ENCODE measurements at regions not wholly inside any gene's neighbourhood (a gene's known extent, or its start where the extent isn't known, plus 50 kb on each side); places are given as distances from the start of the nearest gene placed in this dataset.

GRCh38 chr12:126106706-126107105, 1041.5 kb downstream of the AACS start:
- DNase-seq (ENCODE audit: low spot score) = no peak

DNA sequence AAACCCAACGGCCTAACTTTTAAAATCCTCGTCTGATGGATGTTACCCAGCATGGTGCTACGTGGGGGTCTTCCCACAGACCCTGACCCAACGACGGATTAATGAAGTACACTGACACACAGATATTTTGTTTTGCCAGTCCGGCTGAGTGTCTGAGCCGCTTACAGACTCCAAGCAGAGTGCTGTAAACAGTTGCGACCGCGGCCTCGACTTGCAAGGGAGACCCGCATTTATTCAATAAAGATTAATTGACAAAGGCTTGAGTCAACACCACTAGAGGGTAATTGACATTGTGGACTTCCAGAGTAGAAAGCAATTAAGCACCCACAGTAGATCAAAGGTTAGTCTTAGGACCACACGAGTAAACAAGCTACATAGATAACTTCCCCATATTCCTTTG, 1042.4 kb downstream of the AACS start:
- DNase-seq (ENCODE audit: low spot score) = no peak

DNA sequence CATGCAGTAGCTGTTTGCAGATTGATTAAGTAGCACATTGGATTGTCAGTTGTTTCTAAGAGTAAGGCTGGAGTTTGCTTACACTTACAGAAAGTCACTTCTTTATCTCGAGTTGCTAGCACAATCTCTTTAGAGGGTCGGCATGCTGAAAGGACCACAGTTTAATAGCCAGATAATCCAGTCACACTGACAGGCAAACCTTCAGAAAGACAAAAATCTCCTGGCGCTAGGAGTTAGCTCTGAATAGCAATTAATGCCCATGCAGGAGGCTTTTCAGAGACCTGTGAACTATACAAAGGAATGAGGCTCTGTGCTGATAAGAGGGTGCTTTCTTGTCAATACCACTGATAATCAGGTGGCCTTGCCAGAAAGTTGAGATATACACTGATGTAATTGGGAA, 1043.0 kb downstream of the AACS start:
- no peak for DNase-seq (ENCODE audit: low spot score)

DNA sequence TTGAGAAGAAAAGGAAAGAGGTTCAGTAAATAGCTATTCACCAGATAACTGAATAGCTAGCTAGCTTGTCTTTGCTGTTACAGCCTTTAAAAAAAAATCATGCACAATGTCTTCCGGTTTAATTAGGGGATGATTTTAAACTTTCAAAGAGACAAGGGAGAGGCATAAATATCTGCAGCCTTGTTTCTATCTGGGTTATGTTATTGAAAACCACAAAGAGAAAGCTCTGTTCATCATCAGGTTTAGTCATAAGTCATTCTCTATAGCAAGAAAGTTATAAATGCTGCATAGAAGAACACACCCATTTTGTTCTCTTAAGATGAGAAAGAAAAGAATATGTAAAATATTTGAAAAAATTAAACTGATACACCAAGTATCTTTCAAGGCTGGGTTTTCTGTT, 1046.9 kb downstream of the AACS start:
- DNase-seq (ENCODE audit: low spot score) = no peak

DNA sequence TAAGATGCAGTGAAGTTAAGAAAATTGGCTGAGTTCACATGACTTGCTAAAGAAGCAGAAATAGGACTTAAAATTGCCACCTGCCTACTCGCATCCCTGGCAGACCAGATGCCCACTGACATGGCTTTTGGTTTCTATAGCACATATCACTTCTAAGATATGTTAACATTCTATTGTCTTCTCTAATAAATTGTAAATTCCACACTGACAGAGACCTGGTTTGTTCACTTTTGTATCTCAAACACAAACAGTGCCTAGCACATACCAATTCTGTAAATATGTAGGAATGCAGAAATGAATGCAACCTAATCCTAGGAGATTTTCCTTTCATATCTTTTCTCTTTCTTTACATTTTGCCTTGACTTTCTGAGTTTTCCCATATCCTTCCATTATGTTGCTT, 1047.6 kb downstream of the AACS start:
- DNase-seq (ENCODE audit: low spot score) = no peak

DNA sequence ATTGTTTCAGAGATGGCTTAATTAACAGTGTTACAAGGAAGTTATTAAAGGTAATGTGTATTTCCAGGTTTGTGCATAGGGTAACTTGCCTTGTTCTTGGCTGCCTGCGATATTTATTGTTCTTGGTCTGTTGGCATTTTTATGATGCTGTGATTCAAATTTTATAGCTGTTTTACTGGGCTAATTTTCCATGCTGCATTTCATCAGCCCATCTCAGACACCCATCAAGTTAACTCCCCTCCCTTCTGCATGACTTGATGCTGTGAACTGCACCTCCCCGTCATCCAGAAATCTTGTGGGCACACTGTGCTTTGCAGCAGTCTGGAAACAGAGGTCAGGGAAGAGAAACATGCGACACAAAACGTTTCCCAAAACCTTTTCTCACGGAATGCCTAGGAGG, 1049.2 kb downstream of the AACS start:
- no peak for DNase-seq (ENCODE audit: low spot score)

GRCh38 chr12:126117502-126117901, 1052.3 kb downstream of the AACS start:
- no peak for DNase-seq (ENCODE audit: low spot score)

DNA sequence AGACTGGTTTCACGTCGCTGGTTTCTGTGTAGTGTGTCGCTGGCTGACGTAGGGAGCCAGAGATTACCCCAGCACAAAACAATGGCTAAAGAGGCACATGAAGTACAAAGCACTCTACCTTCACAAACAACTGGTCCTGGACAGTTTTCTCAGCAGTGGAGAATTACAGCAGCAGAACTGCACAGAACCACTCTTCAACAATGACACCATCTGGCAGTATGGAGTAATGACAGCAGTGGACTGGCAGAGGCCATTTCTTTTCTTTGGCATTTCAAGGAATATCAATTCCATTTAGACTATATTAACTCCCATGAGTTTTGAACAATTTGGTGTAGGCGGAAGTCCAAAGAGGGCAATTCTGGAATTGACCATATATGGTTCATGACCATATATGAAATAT, 1074.1 kb downstream of the AACS start:
- DNase-seq (ENCODE audit: low spot score) = no peak

DNA sequence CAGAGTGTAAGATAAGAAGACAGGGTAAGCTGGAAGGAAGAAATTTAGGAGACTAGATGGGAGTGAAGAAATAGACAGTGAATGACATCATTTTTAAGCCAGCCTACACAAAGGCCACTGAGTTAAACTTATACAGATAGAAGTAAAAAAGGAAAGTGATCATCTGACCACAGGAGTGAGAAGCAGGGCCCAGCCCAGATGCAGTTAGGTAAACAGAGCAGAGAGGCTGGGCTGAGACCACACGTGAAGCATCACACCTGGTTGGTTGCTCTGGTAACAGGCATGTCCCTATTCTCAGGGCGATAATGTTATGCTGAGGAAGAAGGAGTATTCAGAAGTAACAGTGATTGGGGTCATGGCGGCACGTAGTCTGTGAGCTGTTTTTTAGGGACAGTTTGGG, 1079.4 kb downstream of the AACS start:
- DNase-seq (ENCODE audit: low spot score) = no peak

DNA sequence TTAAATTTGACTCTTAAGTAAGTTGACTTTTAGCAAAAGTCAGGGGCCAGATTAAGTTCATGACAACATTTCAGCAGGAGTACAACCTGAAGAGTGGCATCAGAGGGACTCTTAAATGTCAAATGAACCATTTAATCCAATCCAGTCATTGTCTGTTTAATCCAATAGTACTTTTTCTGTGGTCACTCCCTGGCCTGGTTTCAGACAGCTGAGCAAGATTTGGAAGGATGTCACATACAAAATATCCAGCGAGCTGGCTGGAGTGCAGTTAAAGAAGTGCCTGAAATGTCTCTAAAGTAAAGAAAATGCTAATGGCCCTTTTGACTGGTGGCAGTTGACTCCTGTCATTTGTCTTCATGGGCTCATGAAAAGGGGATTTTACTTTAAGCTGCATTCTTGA, 1082.1 kb downstream of the AACS start:
- no peak for DNase-seq (ENCODE audit: low spot score)

GRCh38 chr12:126156806-126157574, 1091.8 kb downstream of the AACS start:
- DNase-seq (ENCODE audit: low spot score) = no peak

- DNase-seq (ENCODE audit: low spot score) = no peak
These were observed 1092.3 kb downstream of the AACS start for GRCh38 chr12:126157575-126157966.

DNA sequence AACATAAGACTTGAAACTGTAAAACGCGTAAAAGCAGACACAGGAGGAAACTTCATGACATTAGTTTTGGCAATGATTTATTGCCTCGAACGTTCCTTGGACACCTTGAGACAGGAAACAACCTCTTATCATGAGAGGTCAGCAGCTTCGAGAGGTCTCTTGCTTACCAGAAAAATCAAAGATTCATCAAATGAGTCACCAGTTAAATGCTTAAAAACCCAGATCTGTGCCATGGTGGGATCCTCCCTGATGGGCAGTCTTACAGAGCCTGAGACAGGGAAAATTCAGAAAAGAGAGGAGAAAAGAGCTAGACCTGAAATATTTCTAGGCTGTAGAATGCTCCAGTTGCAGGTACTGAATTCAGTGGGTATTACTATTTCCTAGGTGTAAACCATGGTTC, 1093.9 kb downstream of the AACS start:
- no peak for DNase-seq (ENCODE audit: low spot score)

GRCh38 chr12:126160912-126161311, 1095.7 kb downstream of the AACS start:
- no peak for DNase-seq (ENCODE audit: low spot score)

DNA sequence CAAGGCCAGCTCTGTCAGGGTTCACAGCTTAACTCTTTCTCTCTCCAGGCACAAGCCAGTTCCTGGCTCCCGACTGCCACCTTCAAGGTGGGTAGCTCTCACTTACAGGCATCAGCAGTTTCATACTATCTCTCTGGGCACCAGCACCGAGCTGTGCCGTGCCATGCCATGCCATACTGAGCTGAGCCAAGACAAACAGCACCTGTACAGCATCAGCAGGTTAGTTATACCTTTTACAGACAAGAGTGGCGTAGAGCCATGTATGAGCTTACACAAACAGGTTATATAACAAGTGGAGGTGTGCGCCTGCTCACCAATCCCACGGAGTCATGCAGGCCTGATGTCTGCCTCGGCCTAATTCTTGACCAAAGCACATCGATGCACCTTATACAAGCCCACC, 1098.7 kb downstream of the AACS start:
- DNase-seq (ENCODE audit: low spot score) = no peak

DNA sequence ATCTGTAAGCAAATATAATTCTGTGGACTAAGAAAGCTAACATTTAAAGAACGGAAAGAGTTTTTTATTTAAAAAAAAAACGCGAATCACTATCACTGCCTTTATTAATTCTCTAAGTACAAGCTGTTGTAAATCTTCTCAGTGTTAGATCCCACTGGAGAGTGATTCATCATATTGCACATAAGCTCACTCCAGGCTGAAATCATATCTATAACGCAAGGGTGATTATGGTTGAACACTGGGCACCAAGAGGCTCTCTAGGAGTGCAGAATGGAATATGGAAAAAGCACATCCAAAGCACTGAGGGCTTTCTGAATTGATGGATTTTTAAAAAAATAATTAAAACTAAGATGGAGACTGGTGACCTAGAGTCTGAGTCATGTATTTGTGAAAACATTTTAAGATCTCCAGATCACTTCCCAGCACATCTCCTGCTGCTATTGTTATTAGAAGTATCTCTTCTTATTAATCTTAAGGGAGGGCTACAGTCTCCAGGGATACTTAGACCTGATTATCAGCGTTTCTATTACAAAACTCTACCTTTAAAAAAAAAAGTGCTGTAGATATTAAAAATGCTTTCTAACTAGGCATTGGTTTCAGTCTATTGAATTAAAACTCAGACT, 1106.8 kb downstream of the AACS start:
- no peak for DNase-seq (ENCODE audit: low spot score)

DNA sequence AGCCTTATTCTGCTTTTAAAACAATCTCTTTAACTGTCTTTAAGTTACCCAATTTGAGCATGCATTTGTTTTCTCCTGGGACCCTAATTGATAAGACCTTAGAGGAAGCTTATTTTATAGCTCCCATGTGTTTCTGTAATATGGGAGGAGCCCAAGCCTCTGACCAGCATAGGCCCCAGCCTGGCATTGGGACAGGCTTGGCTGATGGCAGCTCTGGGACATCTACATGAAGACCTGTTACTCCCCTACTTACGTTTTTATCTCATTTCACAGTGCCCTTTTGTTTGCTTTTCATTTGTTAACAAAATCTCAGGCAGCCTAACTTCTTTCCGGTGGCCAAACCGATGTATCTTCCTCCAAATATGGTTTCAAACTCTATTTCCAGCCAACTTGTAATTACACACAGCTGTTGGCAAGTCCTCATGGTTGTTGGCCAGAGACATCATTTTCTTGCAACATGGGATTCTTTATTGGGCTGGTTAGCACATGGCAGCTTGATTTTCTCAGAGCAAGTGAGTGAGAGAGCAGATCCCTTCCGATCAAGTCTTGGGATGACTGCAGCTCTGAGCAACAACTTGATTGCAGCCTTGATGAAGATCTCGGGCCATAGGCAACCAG, 1117.5 kb downstream of the AACS start:
- DNase-seq (ENCODE audit: low spot score) = no peak

DNA sequence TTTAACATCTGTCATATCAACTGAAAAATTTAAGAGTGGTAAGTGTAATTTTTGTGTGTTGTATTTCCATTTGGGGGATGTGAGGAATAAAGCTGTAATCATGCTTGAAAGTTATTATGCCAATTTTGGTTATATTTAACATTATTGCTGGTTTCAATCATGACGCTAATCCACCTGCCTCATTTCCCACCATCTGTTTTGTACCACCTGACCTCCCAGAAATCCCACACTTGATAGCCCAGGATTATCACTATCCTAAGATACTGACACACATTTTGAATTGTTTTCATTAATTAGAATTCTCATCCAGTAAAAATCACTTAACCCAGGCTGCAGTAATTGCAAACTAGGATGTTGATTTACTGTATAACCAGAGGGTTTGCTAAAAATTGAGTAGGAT, 1119.8 kb downstream of the AACS start:
- no peak for DNase-seq (ENCODE audit: low spot score)

DNA sequence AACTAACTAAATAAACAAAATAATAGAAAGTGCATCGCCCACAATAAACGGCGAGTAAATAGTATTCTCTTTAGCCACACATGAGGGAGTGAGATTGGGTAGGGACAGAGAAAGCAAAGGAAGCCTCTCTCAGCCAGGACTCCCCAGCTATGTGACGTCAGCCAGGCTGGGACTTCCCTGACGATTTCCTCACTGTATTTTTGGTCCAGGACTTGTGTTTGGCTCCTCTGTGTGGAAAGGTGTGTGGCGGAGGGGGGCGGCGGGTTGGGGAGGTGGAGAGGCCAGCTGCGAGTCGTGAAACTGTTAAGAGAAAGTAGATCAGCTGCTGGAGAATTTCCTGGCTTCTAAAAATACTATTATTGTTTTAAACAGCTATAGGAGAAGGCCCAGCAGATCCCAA, 1124.6 kb downstream of the AACS start:
- DNase-seq (ENCODE audit: low spot score) = no peak

- DNase-seq (ENCODE audit: low spot score) = no peak
These were observed 1126.0 kb downstream of the AACS start for GRCh38 chr12:126191031-126191891.

GRCh38 chr12:126191949-126192348, 1126.7 kb downstream of the AACS start:
- DNase-seq (ENCODE audit: low spot score) = no peak

DNA sequence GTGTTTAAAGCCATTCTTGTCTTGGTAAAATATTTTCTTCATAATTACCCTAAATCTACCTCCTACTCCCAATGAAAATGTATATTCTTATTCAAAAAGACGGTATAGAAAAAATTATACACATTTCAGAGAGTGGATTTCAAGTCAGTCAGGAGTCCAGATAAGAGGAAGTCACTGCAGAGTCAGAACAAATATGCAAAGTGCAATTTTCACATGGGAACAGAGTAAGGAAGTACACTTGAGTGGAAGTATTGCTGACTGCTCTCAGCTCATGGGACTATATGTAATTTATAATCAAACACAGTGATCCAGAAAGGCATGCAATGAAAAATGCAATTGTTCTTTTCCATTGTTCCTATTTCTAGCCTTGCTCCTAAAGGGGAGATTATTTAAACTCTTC, 1128.0 kb downstream of the AACS start:
- no peak for DNase-seq (ENCODE audit: low spot score)

GRCh38 chr12:126196263-126196662, 1131.0 kb downstream of the AACS start:
- no peak for DNase-seq (ENCODE audit: low spot score)
